OCI-LY7 (cell line): ENCODE measurements at regions not wholly inside any gene's neighbourhood (a gene's known extent, or its start where the extent isn't known, plus 50 kb on each side); places are given as distances from the start of the nearest gene placed in this dataset.

Experiments used
- CTCF ChIP-seq: fragments of 200-600 bp; sonication (generic); conservative IDR thresholded peaks from 2 replicates; pipeline ENCODE4 v1.5.1; 2014; ENCODE audit warnings: mild to moderate bottlenecking, antibody characterized with exemption, low read length, moderate library complexity, mixed read lengths
- EZH2phosphoT487 ChIP-seq: fragments of 200-600 bp; sonication (generic); IDR thresholded peaks from 2 replicates; pipeline ENCODE4 v1.6.1; 2018; ENCODE audit warnings: low read depth, borderline replicate concordance, mild to moderate bottlenecking, mixed run types, antibody characterized with exemption, low read length, moderate library complexity, mixed read lengths

- TF ChIP-seq CTCF (no peak), EZH2phosphoT487 (no peak)
These were observed 60.0 kb upstream of the GRIK3 start for GRCh38 chr1:37094302-37094701.
